Neural cell (in vitro differentiated cells): ENCODE measurements at regions not wholly inside any gene's neighbourhood (a gene's known extent, or its start where the extent isn't known, plus 50 kb on each side); places are given as distances from the start of the nearest gene placed in this dataset.

Source experiments
- H2AFZ ChIP-seq: fragments of 200-600, 300-800 bp; sonication (generic), shearing (Covaris generic); 2 replicates; pipeline ENCODE4 v1.6.0; 2014; ENCODE audit warnings: low read depth, mild to moderate bottlenecking, antibody characterized with exemption, low read length, moderate library complexity
- H3F3A ChIP-seq: fragments of 200-600 bp; shearing (Covaris generic); 2 replicates; pipeline ENCODE4 v1.6.1; 2016; ENCODE audit warnings: mild to moderate bottlenecking, moderate library complexity, mixed read lengths, antibody characterized with exemption, low read length; ENCODE audit not compliant: insufficient read depth, poor library complexity, severe bottlenecking
- H3K27ac ChIP-seq: fragments of 200-600, 300-800 bp; sonication (generic), shearing (Covaris generic); 2 replicates; pipeline ENCODE4 v1.5.1; 2014; ENCODE audit warnings: mild to moderate bottlenecking, low read length, moderate library complexity
- H3K27me3 ChIP-seq: fragments of 300-800, 200-600 bp; sonication (generic), shearing (Covaris generic); 2 replicates; pipeline ENCODE4 v1.6.0; 2014; ENCODE audit warnings: mild to moderate bottlenecking, low read depth, low read length, moderate library complexity; ENCODE audit not compliant: insufficient read depth
- H3K36me3 ChIP-seq: fragments of 300-800, 200-600 bp; sonication (generic), shearing (Covaris generic); 2 replicates; pipeline ENCODE4 v1.5.1; 2014; ENCODE audit warnings: mild to moderate bottlenecking, antibody characterized with exemption, low read length, moderate library complexity; ENCODE audit not compliant: insufficient read depth
- H3K4me2 ChIP-seq: fragments of 300-800, 200-600 bp; sonication (generic), shearing (Covaris generic); 2 replicates; pipeline ENCODE4 v1.6.0; 2014; ENCODE audit warnings: mild to moderate bottlenecking, low read length
- H3K4me3 ChIP-seq: fragments of 300-800, 200-600 bp; sonication (generic), shearing (Covaris generic); 2 replicates; pipeline ENCODE4 v1.5.1; 2014; ENCODE audit warnings: mild to moderate bottlenecking, low read length, moderate library complexity
- H3K79me2 ChIP-seq: fragments of 200-600 bp; shearing (Covaris generic); replicated peaks from 2 replicates; pipeline ENCODE4 v1.6.0; 2014; ENCODE audit warnings: mild to moderate bottlenecking, low read length, moderate library complexity; ENCODE audit not compliant: insufficient read depth
- H3K9ac ChIP-seq: fragments of 300-800, 200-600 bp; sonication (generic), shearing (Covaris generic); 2 replicates; pipeline ENCODE4 v1.6.1; 2016; ENCODE audit warnings: mild to moderate bottlenecking, low read length, mixed read lengths
- H3K9me2 ChIP-seq: fragments of 200-600 bp; shearing (Covaris generic); 2 replicates; pipeline ENCODE4 v1.6.1; 2016; ENCODE audit warnings: mild to moderate bottlenecking, low read length, mixed read lengths; ENCODE audit not compliant: insufficient read depth
- H3K9me3 ChIP-seq: fragments of 200-600, 300-800 bp; sonication (generic), shearing (Covaris generic); 2 replicates; pipeline ENCODE4 v1.6.1; 2016; ENCODE audit warnings: mild to moderate bottlenecking, mixed run types, low read length, moderate library complexity, mixed read lengths
- H4K20me1 ChIP-seq: fragments of 200-600 bp; shearing (Covaris generic); 2 replicates; pipeline ENCODE4 v1.6.1; 2016; ENCODE audit warnings: mild to moderate bottlenecking, mixed run types; ENCODE audit not compliant: insufficient read depth
- CTCF ChIP-seq: fragments of 450-650 bp; IDR thresholded peaks from 2 replicates; pipeline ENCODE4 v1.5.1; 2014; ENCODE audit warnings: antibody characterized with exemption, mild to moderate bottlenecking, moderate library complexity; ENCODE audit not compliant: poor library complexity, severe bottlenecking
- EP300 ChIP-seq: fragments of 450-650 bp; conservative IDR thresholded peaks from 2 replicates; pipeline ENCODE4 v1.6.1; 2014; ENCODE audit warnings: antibody characterized with exemption, mild to moderate bottlenecking, moderate library complexity; ENCODE audit not compliant: poor library complexity, severe bottlenecking
- EZH2 ChIP-seq: fragments of 200-600, 300-800 bp; shearing (Covaris generic), sonication (generic); IDR thresholded peaks from 2 replicates; pipeline ENCODE4 v1.6.1; 2014; ENCODE audit warnings: antibody characterized with exemption, low read length, borderline replicate concordance, mild to moderate bottlenecking; ENCODE audit not compliant: insufficient read depth, poor library complexity, severe bottlenecking
- MXI1 ChIP-seq: fragments of 450-650 bp; conservative IDR thresholded peaks from 2 replicates; pipeline ENCODE4 v1.6.1; 2014; ENCODE audit warnings: antibody characterized with exemption, mild to moderate bottlenecking; ENCODE audit not compliant: poor library complexity, severe bottlenecking
- POLR2AphosphoS5 ChIP-seq: IDR thresholded peaks from 2 replicates; pipeline ENCODE4 v1.6.1; 2012
- RAD21 ChIP-seq: fragments of 450-650 bp; conservative IDR thresholded peaks from 2 replicates; pipeline ENCODE4 v1.6.1; 2014; ENCODE audit warnings: antibody characterized with exemption, mild to moderate bottlenecking, moderate library complexity
- REST ChIP-seq: IDR thresholded peaks from 2 replicates; pipeline ENCODE4 v1.6.1; 2012; ENCODE audit warnings: borderline replicate concordance
- SMC3 ChIP-seq: fragments of 450-650 bp; conservative IDR thresholded peaks from 2 replicates; pipeline ENCODE4 v1.6.1; 2014; ENCODE audit warnings: antibody characterized with exemption, mild to moderate bottlenecking, moderate library complexity; ENCODE audit not compliant: poor library complexity
- TAF1 ChIP-seq: IDR thresholded peaks from 2 replicates; pipeline ENCODE4 v1.6.1; 2012; ENCODE audit warnings: low read depth

DNA sequence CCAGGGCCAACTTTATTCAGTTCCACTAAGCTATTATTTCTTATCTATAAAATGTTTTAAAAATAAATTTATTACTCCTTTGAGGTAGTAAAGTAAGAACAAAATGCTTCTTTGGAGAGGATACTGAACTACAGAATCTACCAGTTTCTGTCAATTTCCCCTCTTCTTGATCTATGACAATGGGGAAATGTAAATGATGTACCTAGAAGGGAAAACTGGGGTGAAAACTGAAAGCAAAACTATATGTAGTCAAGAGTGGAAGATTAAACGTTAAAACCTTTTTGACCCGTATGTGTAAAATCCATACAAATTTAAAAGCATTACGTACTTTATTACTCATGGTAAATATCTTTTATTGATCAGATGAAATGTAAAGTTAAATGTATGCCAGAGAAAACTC, 1287.8 kb upstream of the TMEFF2 start:
- H3K79me2 ChIP-seq, result no peaks in the 10 kb centered on the region
- no peaks in the 10 kb centered on the region for H3K9me3 ChIP-seq
- H4K20me1 ChIP-seq, result no peaks in the 10 kb centered on the region
- no peak overlapping the region for H3K27ac ChIP-seq
- no peaks in the 10 kb centered on the region for H3K36me3 ChIP-seq
- H2AFZ ChIP-seq, result no peak overlapping the region
- no peak overlapping the region for H3K4me3 ChIP-seq
- no peak overlapping the region for H3K9ac ChIP-seq
- no peaks in the 10 kb centered on the region for H3K27me3 ChIP-seq
- no peak for TF ChIP-seq TAF1
- TF ChIP-seq POLR2AphosphoS5, result no peak
- no peak for TF ChIP-seq SMC3
- TF ChIP-seq MXI1, result no peak
- no peak for TF ChIP-seq RAD21
- no peak for TF ChIP-seq REST
- TF ChIP-seq CTCF, result no peak
- no peak for TF ChIP-seq EZH2
- TF ChIP-seq EP300, result no peak
- H3K4me2 ChIP-seq, result no peak overlapping the region
- H3K9me2 ChIP-seq, result peaks cover 4% of the 10 kb centered on the region
- no peaks in the 10 kb centered on the region for H3F3A ChIP-seq

GRCh38 chr2:193480187-193480586, 1285.5 kb upstream of the TMEFF2 start:
- Histone ChIP-seq H3F3A (no peaks in the 10 kb centered on the region), H3K9me2 (peaks cover 4% of the 10 kb centered on the region), H3K9me3 (no peaks in the 10 kb centered on the region), H3K4me2 (no peak overlapping the region), H4K20me1 (no peaks in the 10 kb centered on the region), H3K79me2 (no peaks in the 10 kb centered on the region), H3K27me3 (no peaks in the 10 kb centered on the region), H3K9ac (no peak overlapping the region), H2AFZ (no peak overlapping the region), H3K4me3 (no peak overlapping the region), H3K36me3 (no peaks in the 10 kb centered on the region), H3K27ac (no peak overlapping the region)
- TF ChIP-seq EZH2 (no peak), MXI1 (no peak), TAF1 (no peak), EP300 (no peak), SMC3 (no peak), CTCF (no peak), POLR2AphosphoS5 (no peak)
